Stimulated activated CD4-positive, alpha-beta T cell treated with anti-CD3 and anti-CD28 coated beads, Interleukin-4, amount 100 ng/mL, for 4 hours (primary cell): ENCODE measurements at regions not wholly inside any gene's neighbourhood (a gene's known extent, or its start where the extent isn't known, plus 50 kb on each side); places are given as distances from the start of the nearest gene placed in this dataset.
"Not testable (repeated sequence)": the region's sequence is repeated elsewhere in the genome, so short reads cannot be mapped to it uniquely, and the experiment has no call there.

ENCODE experiments used
- DNase-seq, 2 experiments: peaks; one replicate each; pipeline ENCODE4 v3.0.0-alpha.2; 2020

GRCh38 chr1:238429703-238430102 lies 539.0 kb upstream of the ZP4 start:
- not testable (repeated sequence) for DNase-seq

- DNase-seq, result no peak
Measured at GRCh38 chr1:238419209-238419608, 528.5 kb upstream of the ZP4 start.

GRCh38 chr1:238409932-238410331 lies 519.2 kb upstream of the ZP4 start:
- no peak for DNase-seq

- no peak for DNase-seq
Measured at GRCh38 chr1:238409191-238409850, 518.6 kb upstream of the ZP4 start.

- no peak for DNase-seq
Measured at GRCh38 chr1:238408737-238409136, 518.0 kb upstream of the ZP4 start.

GRCh38 chr1:238406098-238406860 lies 515.6 kb upstream of the ZP4 start:
- DNase-seq, result no peak

GRCh38 chr1:238404921-238405320 lies 514.2 kb upstream of the ZP4 start:
- DNase-seq, result no peak

GRCh38 chr1:238404481-238404880 lies 513.8 kb upstream of the ZP4 start:
- DNase-seq, result no peak

GRCh38 chr1:238401144-238401543 lies 510.4 kb upstream of the ZP4 start:
- no peak for DNase-seq

- DNase-seq, result no peak
Measured at GRCh38 chr1:238399558-238399957, 508.8 kb upstream of the ZP4 start.

GRCh38 chr1:238396140-238396539 lies 505.4 kb upstream of the ZP4 start:
- DNase-seq, result no peak

GRCh38 chr1:238384381-238384780 lies 493.7 kb upstream of the ZP4 start:
- DNase-seq, result no peak

- DNase-seq, result no peak
Measured at GRCh38 chr1:238380167-238380566, 489.4 kb upstream of the ZP4 start.

GRCh38 chr1:238379446-238379845 lies 488.7 kb upstream of the ZP4 start:
- DNase-seq, result not testable (repeated sequence)

- no peak for DNase-seq
Measured at GRCh38 chr1:238377280-238377919, 486.7 kb upstream of the ZP4 start.

- DNase-seq, result no peak
Measured at GRCh38 chr1:238370599-238370998, 479.9 kb upstream of the ZP4 start.

GRCh38 chr1:238364214-238364892 lies 473.6 kb upstream of the ZP4 start:
- no peak for DNase-seq

GRCh38 chr1:238360474-238360873 lies 469.8 kb upstream of the ZP4 start:
- no peak for DNase-seq

GRCh38 chr1:238350471-238350870 lies 459.7 kb upstream of the ZP4 start:
- DNase-seq, result no peak

- no peak for DNase-seq
Measured at GRCh38 chr1:238346340-238346739, 455.6 kb upstream of the ZP4 start.

- DNase-seq, result no peak
Measured at GRCh38 chr1:238345837-238346236, 455.1 kb upstream of the ZP4 start.

GRCh38 chr1:238343852-238344251 lies 453.1 kb upstream of the ZP4 start:
- DNase-seq, result no peak

- DNase-seq, result no peak
Measured at GRCh38 chr1:238341395-238341794, 450.7 kb upstream of the ZP4 start.

- DNase-seq, result no peak
Measured at GRCh38 chr1:238340989-238341388, 450.3 kb upstream of the ZP4 start.
